Activated CD4-positive, alpha-beta T cell treated with anti-CD3 and anti-CD28 coated beads, Interleukin-2, Interleukin-4, amounts not matched to agents 100 ng/mL and 50 ng/mL, durations not matched to agents 16 hours and 8 hours (primary cell): ENCODE measurements at regions not wholly inside any gene's neighbourhood (a gene's known extent, or its start where the extent isn't known, plus 50 kb on each side); places are given as distances from the start of the nearest gene placed in this dataset.

ENCODE experiments used
- DNase-seq: peaks from one replicate; pipeline ENCODE4 v3.0.0-alpha.2; 2020; ENCODE audit warnings: low spot score

GRCh38 chr6:165751486-165751885 lies 88.4 kb upstream of the PDE10A start:
- DNase-seq = no peak

- no peak for DNase-seq
These were observed 86.1 kb upstream of the PDE10A start for GRCh38 chr6:165749163-165749562.

GRCh38 chr6:165748390-165748789 lies 85.3 kb upstream of the PDE10A start:
- no peak for DNase-seq

GRCh38 chr6:165747963-165748362 lies 84.9 kb upstream of the PDE10A start:
- no peak for DNase-seq

GRCh38 chr6:165746331-165746730 lies 83.3 kb upstream of the PDE10A start:
- DNase-seq = no peak

- no peak for DNase-seq
These were observed 82.5 kb upstream of the PDE10A start for GRCh38 chr6:165745492-165745891.

GRCh38 chr6:165744555-165745228 lies 81.7 kb upstream of the PDE10A start:
- peak; percentile 28 for DNase-seq

- DNase-seq = no peak
These were observed 80.4 kb upstream of the PDE10A start for GRCh38 chr6:165743366-165743898.

- no peak for DNase-seq
These were observed 79.0 kb upstream of the PDE10A start for GRCh38 chr6:165742047-165742446.

GRCh38 chr6:165737396-165737795 lies 74.4 kb upstream of the PDE10A start:
- no peak for DNase-seq

GRCh38 chr6:165735065-165735464 lies 72.0 kb upstream of the PDE10A start:
- no peak for DNase-seq

GRCh38 chr6:165733489-165733791 lies 70.4 kb upstream of the PDE10A start:
- no peak for DNase-seq

- DNase-seq = no peak
These were observed 69.9 kb upstream of the PDE10A start for GRCh38 chr6:165732696-165733488.

- peak; percentile 38 for DNase-seq
These were observed 66.4 kb upstream of the PDE10A start for GRCh38 chr6:165729307-165729936.

- no peak for DNase-seq
These were observed 65.2 kb upstream of the PDE10A start for GRCh38 chr6:165728216-165728615.

- no peak for DNase-seq
These were observed 63.9 kb upstream of the PDE10A start for GRCh38 chr6:165726965-165727381.

- no peak for DNase-seq
These were observed 63.3 kb upstream of the PDE10A start for GRCh38 chr6:165726290-165726875.

- DNase-seq = no peak
These were observed 62.2 kb upstream of the PDE10A start for GRCh38 chr6:165725201-165725600.

- no peak for DNase-seq
These were observed 60.3 kb upstream of the PDE10A start for GRCh38 chr6:165723326-165723725.

GRCh38 chr6:165722022-165722421 lies 59.0 kb upstream of the PDE10A start:
- no peak for DNase-seq

GRCh38 chr6:165721356-165721755 lies 58.3 kb upstream of the PDE10A start:
- DNase-seq = no peak

GRCh38 chr6:165718491-165718891 lies 55.5 kb upstream of the PDE10A start:
- no peak for DNase-seq
